Stomach (tissue), 8 donors: ENCODE measurements at regions not wholly inside any gene's neighbourhood (a gene's known extent, or its start where the extent isn't known, plus 50 kb on each side); places are given as distances from the start of the nearest gene placed in this dataset.
A peak's percentile ranks its signal among the peaks of the same experiment; 100 is the strongest.

ENCODE experiments used
- DNase-seq, 2 donors: peaks; one replicate each; pipeline versions ENCODE4 v3.0.0 to v3.0.0-alpha.2; 2013 to 2019
- H3K27ac ChIP-seq, 5 donors: fragments of 200-600 bp in 4 of 5; sonication (generic) in 4 of 5; one replicate each; pipeline ENCODE4 v1.5.1; 2013 to 2019; ENCODE audit warnings: mild to moderate bottlenecking in 1 of 5, moderate library complexity in 1 of 5
- H3K27me3 ChIP-seq, 3 donors: fragments of 200-600 bp; sonication (generic); one replicate each; pipeline ENCODE4 v1.5.1; 2017 to 2019; ENCODE audit warnings: mixed run types in 1 of 3
- H3K36me3 ChIP-seq, 4 donors: fragments of 200-600 bp; sonication (generic); 1 replicate in 3 of 4; 2 replicates in 1 of 4; pipeline ENCODE4 v1.5.1; 2016 to 2019
- H3K4me1 ChIP-seq, 4 donors: fragments of 200-600 bp; sonication (generic); one replicate each; pipeline ENCODE4 v1.5.1; 2016 to 2019
- H3K4me3 ChIP-seq, 4 donors: fragments of 200-600 bp; sonication (generic) in 3 of 4; one replicate each; pipeline ENCODE4 v1.5.1; 2016 to 2019; ENCODE audit warnings: mild to moderate bottlenecking in 1 of 4
- H3K9me3 ChIP-seq, 4 donors: fragments of 200-600 bp; sonication (generic); one replicate each; pipeline ENCODE4 v1.5.1; 2016 to 2019
- CTCF ChIP-seq, 7 experiments: fragments of 450-650 bp in 4 of 7; fragments of 200-600 bp in 3 of 7; sonication (generic) in 3 of 7; IDR thresholded peaks; one replicate each; pipeline ENCODE4 v1.5.1; 2016 to 2019; ENCODE audit warnings: antibody characterized with exemption in 7 of 7, control low read depth in 2 of 7, mild to moderate bottlenecking in 1 of 7
- EP300 ChIP-seq: sonication (generic); formaldehyde crosslinking; IDR thresholded peaks from one replicate; pipeline ENCODE4 v1.6.1; 2017; ENCODE audit warnings: antibody characterized with exemption
- POLR2A ChIP-seq, 4 donors: fragments of 450-650 bp; IDR thresholded peaks; one replicate each; pipeline ENCODE4 v1.6.1; 2016; ENCODE audit warnings: antibody characterized with exemption in 4 of 4, control low read depth in 2 of 4, mild to moderate bottlenecking in 1 of 4, moderate library complexity in 1 of 4
- POLR2AphosphoS5 ChIP-seq, 3 donors: sonication (generic); formaldehyde crosslinking; IDR thresholded peaks; one replicate each; pipeline ENCODE4 v1.6.1; 2016; ENCODE audit warnings: antibody characterized with exemption in 3 of 3
- whole genome bisulfite sequencing, 5 donors: extraction: QIAGEN DNeasy Blood & Tissue Kit in 3 of 5; methylation state at CpG; one replicate each; pipeline versions ENCODE4 v1.1.5 to v1.1.7; 2013 to 2018; 5-methylcytosine and 5-hydroxymethylcytosine counted together
- intact Hi-C: fragments of 100-400 bp; cut with DNase I; formaldehyde crosslinking; loops from one replicate; pipeline ENCODE4 v1.15.1; 2023; ENCODE audit warnings: low total_unique reads
- donor health status: healthy with polysubstance abuse.
- donor health status: Bipolar disorder and iron deficiency.
- donor health status: healthy.

GRCh38 chr13:26996965-26997752 lies 174.5 kb downstream of the USP12 start:
- Histone ChIP-seq H3K27ac (no peak overlapping the region), H3K9me3 (no peaks in the 10 kb centered on the region), H3K4me1 (peaks cover 0 to 20% (median 8%) of the 10 kb centered on the region in 4 donors), H3K4me3 (no peak overlapping the region), H3K36me3 (no peaks in the 10 kb centered on the region), H3K27me3 (no peaks in the 10 kb centered on the region)
- 55 to 81% (median 70%) methylated on average over 6 of the region's 6 CpGs for WGBS, 5 donors
- no peak for DNase-seq
- TF ChIP-seq POLR2A (IDR thresholded peaks at IDR 0.05) (no peak), EP300 (no peak), POLR2AphosphoS5 (IDR thresholded peaks at IDR 0.05) (no peak), CTCF (IDR thresholded peaks at IDR 0.05) (no peak)
- intact Hi-C loops = no loop called here

GRCh38 chr13:26995159-26995558 lies 176.5 kb downstream of the USP12 start:
- 83 to 95% (median 88%) methylated on average over 3 of the region's 3 CpGs for WGBS, 5 donors
- no peak for TF ChIP-seq POLR2AphosphoS5 (IDR thresholded peaks at IDR 0.05)
- TF ChIP-seq POLR2A (IDR thresholded peaks at IDR 0.05) = no peak
- TF ChIP-seq CTCF (IDR thresholded peaks at IDR 0.05) = no peak
- TF ChIP-seq EP300 = no peak
- no peaks in the 10 kb centered on the region for H3K27me3 ChIP-seq
- H3K27ac ChIP-seq = no peak overlapping the region
- no peak for DNase-seq
- no peaks in the 10 kb centered on the region for H3K36me3 ChIP-seq
- H3K4me1 ChIP-seq = peaks cover 0 to 33% (median 18%) of the 10 kb centered on the region in 4 donors
- intact Hi-C loops = no loop called here
- no peaks in the 10 kb centered on the region for H3K9me3 ChIP-seq
- H3K4me3 ChIP-seq = no peak overlapping the region

- WGBS, 5 donors = 82 to 96% (median 93%) methylated on average over 3 of the region's 3 CpGs
- Histone ChIP-seq H3K36me3 (no peaks in the 10 kb centered on the region), H3K9me3 (no peaks in the 10 kb centered on the region), H3K27me3 (no peaks in the 10 kb centered on the region), H3K4me3 (no peak overlapping the region), H3K27ac (peak overlapping the region in 1 of 5 donors; percentile 72), H3K4me1 (peaks cover 0 to 33% (median 18%) of the 10 kb centered on the region in 4 donors)
- intact Hi-C loops = no loop called here
- no peak for DNase-seq
- TF ChIP-seq EP300 (no peak), POLR2A (IDR thresholded peaks at IDR 0.05) (no peak), POLR2AphosphoS5 (IDR thresholded peaks at IDR 0.05) (no peak), CTCF (IDR thresholded peaks at IDR 0.05) (no peak)
Measured at GRCh38 chr13:26993780-26994179, 177.8 kb downstream of the USP12 start.

GRCh38 chr13:26992951-26993719 lies 178.5 kb downstream of the USP12 start:
- intact Hi-C loops = no loop called here
- Histone ChIP-seq H3K27ac (peak overlapping the region in 3 of 5 donors; percentile 20 to 72 (median 60)), H3K4me1 (peaks cover 0 to 33% (median 18%) of the 10 kb centered on the region in 4 donors), H3K36me3 (no peaks in the 10 kb centered on the region), H3K9me3 (no peaks in the 10 kb centered on the region), H3K27me3 (no peaks in the 10 kb centered on the region), H3K4me3 (no peak overlapping the region)
- no peak for TF ChIP-seq CTCF (IDR thresholded peaks at IDR 0.05)
- TF ChIP-seq POLR2A (IDR thresholded peaks at IDR 0.05) = no peak
- TF ChIP-seq POLR2AphosphoS5 (IDR thresholded peaks at IDR 0.05) = no peak
- TF ChIP-seq EP300 = no peak
- WGBS, 5 donors = 65 to 79% (median 65%) methylated on average over 4 of the region's 4 CpGs
- peak in 1 of 2 donors; percentile 14 for DNase-seq
